GM06990 (cell line): ENCODE measurements at regions not wholly inside any gene's neighbourhood (a gene's known extent, or its start where the extent isn't known, plus 50 kb on each side); places are given as distances from the start of the nearest gene placed in this dataset.

Experiments
- DNase-seq: peaks from one replicate; pipeline ENCODE4 v3.0.0-alpha.2; 2011; ENCODE audit not compliant: insufficient read length; ENCODE audit errors: extremely low read depth
- H3K27me3 ChIP-seq: replicated peaks from 2 replicates; pipeline ENCODE4 v1.6.0; 2011; ENCODE audit warnings: low read length; ENCODE audit not compliant: control insufficient read depth, insufficient read depth
- H3K36me3 ChIP-seq: 2 replicates; pipeline ENCODE4 v1.5.1; 2011; ENCODE audit warnings: low read length; ENCODE audit not compliant: control insufficient read depth, insufficient read depth
- H3K4me3 ChIP-seq: replicated peaks from 2 replicates; pipeline ENCODE4 v1.5.1; 2011; ENCODE audit warnings: low read depth, mild to moderate bottlenecking, control low read depth, low read length
- TF ChIP-seq, protein P1 (sequence below): IDR thresholded peaks from 2 replicates; pipeline ENCODE4 v1.5.1; 2011; ENCODE audit warnings: low read length, control low read depth, mild to moderate bottlenecking, inconsistent platforms; ENCODE audit not compliant: insufficient read depth, poor library complexity, severe bottlenecking

DNA sequence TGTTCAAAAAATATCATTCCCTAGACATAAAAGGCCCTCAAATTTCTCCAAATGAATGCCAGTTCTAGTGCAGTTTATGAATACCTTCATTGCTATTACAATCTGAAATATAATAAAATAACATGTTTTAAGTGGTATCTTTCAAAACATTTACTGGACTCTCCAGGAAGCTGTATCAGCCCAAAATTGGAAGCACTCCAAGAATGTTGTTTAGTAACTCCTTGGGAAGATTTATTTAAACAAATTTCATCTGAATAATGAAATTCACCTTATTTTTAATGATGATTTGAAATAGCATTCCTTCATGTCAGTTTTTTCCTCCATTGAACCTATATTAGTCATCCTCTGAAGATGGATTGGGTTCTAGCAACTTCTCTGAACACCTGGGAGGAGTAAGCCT lies 217.2 kb upstream of the PCDH18 start:
- no peaks in the 10 kb centered on the region for H3K36me3 ChIP-seq
- no peaks in the 10 kb centered on the region for H3K27me3 ChIP-seq
- no peak for DNase-seq
- TF ChIP-seq, protein P1, sequence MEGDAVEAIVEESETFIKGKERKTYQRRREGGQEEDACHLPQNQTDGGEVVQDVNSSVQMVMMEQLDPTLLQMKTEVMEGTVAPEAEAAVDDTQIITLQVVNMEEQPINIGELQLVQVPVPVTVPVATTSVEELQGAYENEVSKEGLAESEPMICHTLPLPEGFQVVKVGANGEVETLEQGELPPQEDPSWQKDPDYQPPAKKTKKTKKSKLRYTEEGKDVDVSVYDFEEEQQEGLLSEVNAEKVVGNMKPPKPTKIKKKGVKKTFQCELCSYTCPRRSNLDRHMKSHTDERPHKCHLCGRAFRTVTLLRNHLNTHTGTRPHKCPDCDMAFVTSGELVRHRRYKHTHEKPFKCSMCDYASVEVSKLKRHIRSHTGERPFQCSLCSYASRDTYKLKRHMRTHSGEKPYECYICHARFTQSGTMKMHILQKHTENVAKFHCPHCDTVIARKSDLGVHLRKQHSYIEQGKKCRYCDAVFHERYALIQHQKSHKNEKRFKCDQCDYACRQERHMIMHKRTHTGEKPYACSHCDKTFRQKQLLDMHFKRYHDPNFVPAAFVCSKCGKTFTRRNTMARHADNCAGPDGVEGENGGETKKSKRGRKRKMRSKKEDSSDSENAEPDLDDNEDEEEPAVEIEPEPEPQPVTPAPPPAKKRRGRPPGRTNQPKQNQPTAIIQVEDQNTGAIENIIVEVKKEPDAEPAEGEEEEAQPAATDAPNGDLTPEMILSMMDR = no peak
- no peak overlapping the region for H3K4me3 ChIP-seq

DNA sequence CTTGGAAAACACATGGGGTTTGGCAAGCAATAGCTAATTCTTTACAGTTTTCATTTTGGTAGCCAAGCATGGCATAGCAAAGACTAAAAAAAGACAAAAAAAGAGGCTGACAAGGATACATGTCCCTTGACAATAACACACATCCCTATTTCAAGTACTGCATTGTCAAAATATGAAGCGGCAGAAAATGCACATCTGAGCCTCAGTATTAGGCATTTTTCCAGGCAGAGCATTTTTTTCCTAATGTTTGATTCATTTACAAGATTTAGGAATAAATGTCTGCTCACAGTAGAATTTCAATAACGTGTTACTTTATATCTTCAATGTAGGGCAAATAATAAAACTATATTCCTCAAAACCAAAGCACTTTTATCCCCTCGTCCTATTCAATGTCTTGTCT lies 216.3 kb upstream of the PCDH18 start:
- H3K4me3 ChIP-seq = no peak overlapping the region
- no peak for DNase-seq
- TF ChIP-seq, protein P1 = no peak
- no peaks in the 10 kb centered on the region for H3K27me3 ChIP-seq
- no peaks in the 10 kb centered on the region for H3K36me3 ChIP-seq

DNA sequence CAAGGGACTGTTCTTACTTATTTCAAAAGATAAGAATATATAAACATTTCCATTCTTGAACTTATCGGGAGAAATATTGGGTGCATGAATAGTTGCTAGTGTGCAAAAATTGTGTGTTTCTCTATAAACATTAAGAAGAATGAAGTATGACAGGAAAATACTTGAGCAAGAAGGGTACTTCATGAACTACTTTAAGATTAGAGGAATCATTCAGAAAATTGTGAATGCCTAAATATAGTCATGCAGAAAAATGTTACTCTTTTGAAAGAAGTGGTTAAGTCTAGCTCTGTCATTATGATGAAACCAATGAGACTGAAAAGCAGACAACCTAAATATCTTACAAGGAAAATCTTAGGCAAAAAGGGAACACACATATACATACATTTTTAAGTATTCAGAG lies 207.8 kb upstream of the PCDH18 start:
- H3K36me3 ChIP-seq = no peaks in the 10 kb centered on the region
- H3K27me3 ChIP-seq = no peaks in the 10 kb centered on the region
- H3K4me3 ChIP-seq = no peak overlapping the region
- DNase-seq = no peak
- TF ChIP-seq, protein P1 = no peak

DNA sequence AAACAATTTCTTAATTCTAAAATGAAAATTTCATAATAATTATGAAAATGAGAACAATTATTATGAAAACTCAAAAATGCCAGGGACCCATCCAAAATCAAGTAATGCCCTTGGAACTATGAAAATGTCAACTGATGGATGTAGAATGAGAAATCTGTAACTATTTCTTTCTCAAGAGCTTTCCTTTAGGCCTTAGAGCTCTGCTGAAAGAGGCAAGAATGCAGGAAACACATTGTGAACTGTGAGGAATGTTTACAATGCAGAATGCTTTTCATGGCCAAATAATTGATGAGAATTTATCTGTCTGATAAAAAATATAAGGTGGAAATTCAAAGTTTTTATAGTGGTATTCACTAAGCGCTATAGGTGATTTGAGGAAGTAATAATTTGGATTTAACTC lies 207.1 kb upstream of the PCDH18 start:
- DNase-seq = no peak
- Histone ChIP-seq H3K4me3 (no peak overlapping the region), H3K27me3 (no peaks in the 10 kb centered on the region), H3K36me3 (no peaks in the 10 kb centered on the region)
- TF ChIP-seq, protein P1 = no peak

DNA sequence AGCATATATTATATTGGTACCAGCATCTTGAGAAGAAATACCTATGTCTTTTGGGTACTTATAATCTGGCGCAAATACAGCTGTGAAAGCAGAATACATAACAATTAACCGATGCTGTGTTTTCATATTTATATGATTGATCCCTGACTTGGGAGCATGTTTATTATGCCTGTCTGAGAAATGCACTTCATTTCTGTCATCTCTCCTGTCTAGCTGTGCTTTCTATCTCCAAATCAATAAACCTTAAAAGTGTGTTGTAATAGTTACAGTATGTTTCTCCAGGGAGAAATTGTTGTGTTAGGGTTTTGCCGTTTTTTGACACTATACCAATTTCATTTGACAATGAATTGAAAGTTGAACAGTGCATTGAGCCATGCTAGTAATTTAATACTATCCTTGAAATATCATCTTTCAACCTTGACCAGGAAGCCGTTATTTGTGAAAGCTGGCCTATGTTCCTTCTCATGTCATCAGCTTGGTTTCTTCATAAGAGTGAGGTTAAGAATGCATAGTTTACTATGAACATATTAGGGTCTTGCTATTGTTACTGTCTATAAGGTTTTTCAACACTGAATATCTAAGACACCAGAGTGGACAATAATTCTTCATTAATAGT lies 206.2 kb upstream of the PCDH18 start:
- DNase-seq = no peak
- Histone ChIP-seq H3K36me3 (no peaks in the 10 kb centered on the region), H3K27me3 (no peaks in the 10 kb centered on the region), H3K4me3 (no peak overlapping the region)
- TF ChIP-seq, protein P1 = no peak

DNA sequence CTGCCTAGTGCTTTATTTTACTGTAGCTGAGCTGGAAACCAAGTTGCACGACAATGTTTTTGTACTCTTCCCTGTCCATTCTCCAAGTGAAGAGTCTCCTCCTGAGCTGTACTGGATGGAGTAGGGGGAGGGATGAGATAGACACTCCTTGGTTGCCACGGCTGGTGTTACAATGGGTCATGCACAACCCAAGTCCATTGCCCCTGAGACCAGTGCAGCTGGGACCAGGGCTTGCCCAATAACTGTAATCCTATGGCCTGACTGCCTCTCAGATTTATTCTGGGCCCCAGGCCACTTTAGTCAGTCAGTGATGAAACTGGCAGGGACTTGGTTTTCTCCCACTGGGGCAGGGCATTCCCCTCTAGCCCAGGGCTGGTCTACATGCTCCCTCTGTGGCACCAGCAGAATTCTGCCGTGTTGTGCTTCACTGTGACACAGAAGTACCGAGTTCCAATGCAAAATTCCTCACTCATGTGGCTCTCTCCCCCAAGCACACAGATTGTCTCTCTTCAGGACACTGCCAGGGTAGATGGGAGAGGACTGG lies 203.3 kb upstream of the PCDH18 start:
- H3K27me3 ChIP-seq = no peaks in the 10 kb centered on the region
- no peak overlapping the region for H3K4me3 ChIP-seq
- no peaks in the 10 kb centered on the region for H3K36me3 ChIP-seq
- TF ChIP-seq, protein P1 = no peak
- DNase-seq = no peak
